CD14-positive monocyte (primary cell): ENCODE measurements at regions not wholly inside any gene's neighbourhood (a gene's known extent, or its start where the extent isn't known, plus 50 kb on each side); places are given as distances from the start of the nearest gene placed in this dataset.

Source experiments
- DNase-seq, 3 donors: peaks; one replicate each; pipeline ENCODE4 v3.0.0-alpha.2; 2011 to 2022
- H2AFZ ChIP-seq: 2 replicates; pipeline ENCODE4 v1.6.0; 2012; ENCODE audit warnings: mild to moderate bottlenecking, low read depth, low read length, inconsistent platforms; ENCODE audit not compliant: insufficient read depth, poor library complexity, severe bottlenecking
- H3K27ac ChIP-seq, 2 donors: 1 replicate in 1 of 2; 2 replicates in 1 of 2; pipeline ENCODE4 v1.5.1; 2012 to 2013; ENCODE audit warnings: low read length in 2 of 2, control low read depth in 1 of 2, inconsistent platforms in 1 of 2, low read depth in 1 of 2, mild to moderate bottlenecking in 1 of 2
- H3K27me3 ChIP-seq, 2 donors: one replicate each; pipeline versions ENCODE4 v1.6.0 to v1.6.1; 2011 to 2013; ENCODE audit warnings: low read length in 2 of 2; ENCODE audit not compliant: control insufficient read depth in 2 of 2, insufficient read depth in 2 of 2
- H3K36me3 ChIP-seq, 2 donors: replicated peaks in 1 of 2; 1 replicate in 1 of 2; 2 replicates in 1 of 2; pipeline versions ENCODE4 v1.5.1 to v1.6.1; 2012 to 2013; ENCODE audit warnings: low read length in 2 of 2, control low read depth in 1 of 2, inconsistent platforms in 1 of 2, mild to moderate bottlenecking in 1 of 2; ENCODE audit not compliant: insufficient read depth in 2 of 2, control insufficient read depth in 1 of 2
- H3K4me1 ChIP-seq, 2 donors: 1 replicate in 1 of 2; 2 replicates in 1 of 2; pipeline versions ENCODE4 v1.5.1 to v1.6.1; 2012 to 2013; ENCODE audit warnings: low read length in 2 of 2, control low read depth in 1 of 2, inconsistent platforms in 1 of 2, mild to moderate bottlenecking in 1 of 2, moderate library complexity in 1 of 2; ENCODE audit not compliant: insufficient read depth in 2 of 2, control insufficient read depth in 1 of 2
- H3K4me2 ChIP-seq: replicated peaks from 2 replicates; pipeline ENCODE3; 2012; ENCODE audit warnings: low read length, moderate library complexity, mild to moderate bottlenecking; ENCODE audit not compliant: poor library complexity, severe bottlenecking; ENCODE audit errors: extremely low read depth
- H3K4me3 ChIP-seq, 3 experiments: fragments of 200-600 bp in 1 of 3; sonication (generic) in 1 of 3; replicated peaks in 1 of 3; 1 replicate in 2 of 3; 2 replicates in 1 of 3; pipeline ENCODE4 v1.5.1; 2011 to 2013; ENCODE audit warnings: low read length in 3 of 3, mild to moderate bottlenecking in 3 of 3, control low read depth in 2 of 3, low read depth in 2 of 3, inconsistent platforms in 1 of 3, moderate library complexity in 1 of 3
- H3K79me2 ChIP-seq: 2 replicates; pipeline ENCODE4 v1.6.0; 2012; ENCODE audit warnings: mild to moderate bottlenecking, control low read depth, inconsistent platforms, low read length, moderate library complexity; ENCODE audit not compliant: insufficient read depth
- H3K9ac ChIP-seq: 2 replicates; pipeline ENCODE4 v1.6.0; 2017; ENCODE audit warnings: low read length, mild to moderate bottlenecking; ENCODE audit not compliant: insufficient read depth, poor library complexity, severe bottlenecking
- H3K9me3 ChIP-seq, 2 donors: replicated peaks in 1 of 2; 1 replicate in 1 of 2; 2 replicates in 1 of 2; pipeline versions ENCODE4 v1.5.1 to v1.6.1; 2012 to 2013; ENCODE audit warnings: low read length in 2 of 2, control low read depth in 1 of 2; ENCODE audit not compliant: control insufficient read depth in 1 of 2, insufficient read depth in 1 of 2
- H4K20me1 ChIP-seq: 2 replicates; pipeline ENCODE4 v1.6.0; 2012; ENCODE audit warnings: mild to moderate bottlenecking, low read length, control low read depth, moderate library complexity; ENCODE audit not compliant: insufficient read depth
- H3K27ac Mint-ChIP-seq, 7 donors: one replicate each; pipeline ENCODE4 v1.8.0; 2020; ENCODE audit warnings: mild to moderate bottlenecking in 7 of 7, mixed read lengths in 7 of 7, moderate library complexity in 6 of 7, inconsistent platforms in 2 of 7
- H3K27me3 Mint-ChIP-seq, 3 donors: one replicate each; pipeline ENCODE4 v1.8.0; 2021 to 2022; ENCODE audit warnings: low read depth in 3 of 3, mild to moderate bottlenecking in 3 of 3, mixed read lengths in 3 of 3, moderate library complexity in 3 of 3, inconsistent platforms in 1 of 3
- H3K36me3 Mint-ChIP-seq, 2 donors: one replicate each; pipeline ENCODE4 v1.8.0; 2020; ENCODE audit warnings: mixed read lengths in 2 of 2, inconsistent platforms in 1 of 2, mild to moderate bottlenecking in 1 of 2
- H3K4me1 Mint-ChIP-seq: one replicate; pipeline ENCODE4 v1.8.0; 2020; ENCODE audit warnings: mild to moderate bottlenecking, mixed read lengths
- H3K4me3 Mint-ChIP-seq, 2 donors: one replicate each; pipeline ENCODE4 v1.8.0; 2020; ENCODE audit warnings: mild to moderate bottlenecking in 2 of 2, mixed read lengths in 2 of 2, moderate library complexity in 1 of 2
- H3K9me3 Mint-ChIP-seq, 7 donors: one replicate each; pipeline ENCODE4 v1.8.0; 2020 to 2022; ENCODE audit warnings: mixed read lengths in 7 of 7, mild to moderate bottlenecking in 6 of 7, moderate library complexity in 6 of 7, inconsistent platforms in 2 of 7
- WGBS: methylation state at CpG from one replicate; pipeline ENCODE4 v1.1.5; 2013; ENCODE audit warnings: missing lambda C conversion rate; ENCODE audit not compliant: insufficient coverage; 5-methylcytosine and 5-hydroxymethylcytosine counted together
- intact Hi-C, 2 donors: fragments of 100-400 bp; cut with micrococcal nuclease; formaldehyde crosslinking; loops; one replicate each; pipeline versions ENCODE4 v1.15.0 to v1.15.1; 2023
- TF ChIP-seq, protein P1 (sequence below): fragments of 200-600 bp; IDR thresholded peaks from one replicate; pipeline ENCODE4 v1.8.0; 2022; ENCODE audit warnings: antibody characterized with exemption, mild to moderate bottlenecking

DNA sequence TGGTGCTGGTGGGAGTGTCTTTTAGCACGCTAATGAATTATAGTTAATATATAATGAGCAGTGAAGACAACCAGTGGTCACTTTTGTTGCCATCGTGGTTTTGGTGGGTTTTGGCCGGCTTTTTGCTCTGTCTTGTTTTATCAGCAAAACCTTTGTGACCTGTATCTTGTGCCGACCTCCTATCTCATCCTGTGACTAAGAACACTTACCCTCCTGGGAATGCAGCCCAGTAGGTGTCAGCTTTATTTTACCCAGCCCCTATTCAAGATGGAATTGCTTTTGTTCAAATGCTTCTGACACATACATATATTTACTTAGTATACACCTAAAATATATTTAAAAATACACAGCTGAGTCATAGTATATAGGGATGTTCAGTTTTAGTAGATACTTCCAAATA, 770.3 kb downstream of the PDCD6IP start:
- H3K9ac ChIP-seq = no peak overlapping the region
- H3K36me3 Mint-ChIP-seq = no peaks in the 10 kb centered on the region
- H3K9me3 Mint-ChIP-seq = peaks cover 0 to 11% (median 2%) of the 10 kb centered on the region in 7 donors
- intact Hi-C loops = no loop called here
- H3K27me3 ChIP-seq = no peaks in the 10 kb centered on the region
- TF ChIP-seq, protein P1, sequence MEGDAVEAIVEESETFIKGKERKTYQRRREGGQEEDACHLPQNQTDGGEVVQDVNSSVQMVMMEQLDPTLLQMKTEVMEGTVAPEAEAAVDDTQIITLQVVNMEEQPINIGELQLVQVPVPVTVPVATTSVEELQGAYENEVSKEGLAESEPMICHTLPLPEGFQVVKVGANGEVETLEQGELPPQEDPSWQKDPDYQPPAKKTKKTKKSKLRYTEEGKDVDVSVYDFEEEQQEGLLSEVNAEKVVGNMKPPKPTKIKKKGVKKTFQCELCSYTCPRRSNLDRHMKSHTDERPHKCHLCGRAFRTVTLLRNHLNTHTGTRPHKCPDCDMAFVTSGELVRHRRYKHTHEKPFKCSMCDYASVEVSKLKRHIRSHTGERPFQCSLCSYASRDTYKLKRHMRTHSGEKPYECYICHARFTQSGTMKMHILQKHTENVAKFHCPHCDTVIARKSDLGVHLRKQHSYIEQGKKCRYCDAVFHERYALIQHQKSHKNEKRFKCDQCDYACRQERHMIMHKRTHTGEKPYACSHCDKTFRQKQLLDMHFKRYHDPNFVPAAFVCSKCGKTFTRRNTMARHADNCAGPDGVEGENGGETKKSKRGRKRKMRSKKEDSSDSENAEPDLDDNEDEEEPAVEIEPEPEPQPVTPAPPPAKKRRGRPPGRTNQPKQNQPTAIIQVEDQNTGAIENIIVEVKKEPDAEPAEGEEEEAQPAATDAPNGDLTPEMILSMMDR = no peak
- H3K27ac ChIP-seq = no peak overlapping the region
- H3K36me3 ChIP-seq = no peaks in the 10 kb centered on the region
- H4K20me1 ChIP-seq = no peaks in the 10 kb centered on the region
- no peak overlapping the region for H3K4me3 ChIP-seq
- no peaks in the 10 kb centered on the region for H3K9me3 ChIP-seq
- H3K4me1 Mint-ChIP-seq = no peaks in the 10 kb centered on the region
- no peaks in the 10 kb centered on the region for H3K4me1 ChIP-seq
- no peak overlapping the region for H3K27ac Mint-ChIP-seq
- H3K4me3 Mint-ChIP-seq = no peak overlapping the region
- no peak for DNase-seq
- no peaks in the 10 kb centered on the region for H3K79me2 ChIP-seq
- no peaks in the 10 kb centered on the region for H3K27me3 Mint-ChIP-seq
- H2AFZ ChIP-seq = no peak overlapping the region
- WGBS = 89% methylated on average over 3 of the region's 4 CpGs
- H3K4me2 ChIP-seq = no peak overlapping the region

- Mint-ChIP-seq H3K4me1 (no peaks in the 10 kb centered on the region), H3K36me3 (no peaks in the 10 kb centered on the region), H3K9me3 (peaks cover 0 to 12% (median 3%) of the 10 kb centered on the region in 7 donors), H3K4me3 (no peak overlapping the region), H3K27ac (no peak overlapping the region), H3K27me3 (no peaks in the 10 kb centered on the region)
- Histone ChIP-seq H2AFZ (no peak overlapping the region), H3K27ac (no peak overlapping the region), H3K4me1 (no peaks in the 10 kb centered on the region), H4K20me1 (no peaks in the 10 kb centered on the region), H3K36me3 (no peaks in the 10 kb centered on the region), H3K9me3 (no peaks in the 10 kb centered on the region), H3K79me2 (no peaks in the 10 kb centered on the region), H3K4me3 (no peak overlapping the region), H3K9ac (no peak overlapping the region), H3K27me3 (no peaks in the 10 kb centered on the region), H3K4me2 (no peak overlapping the region)
- TF ChIP-seq, protein P1 = no peak
- no peak for DNase-seq
- no CpG with 5 or more reads among the region's 1 CpG for WGBS
- intact Hi-C loops = no loop called here
Observed at GRCh38 chr3:34569437-34569836, 771.0 kb downstream of the PDCD6IP start.
